ENCODE measurements at regions not wholly inside any gene's neighbourhood (a gene's known extent, or its start where the extent isn't known, plus 50 kb on each side); places are given as distances from the start of the nearest gene placed in this dataset.

- CTCF ChIA-PET = no interaction called here
- no peak overlapping the region for H2AFZ ChIP-seq (ENCODE audit: low read depth, low read length)
- intact Hi-C loops (cut with micrococcal nuclease) (no loop called here), dilution Hi-C loops (cut with MboI; ENCODE audit: extremely low pct_ligation_motif_present, low sequenced_read_pairs) (no loop called here)
- no peaks in the 10 kb centered on the region for H3K9me1 ChIP-seq (replicated peaks; ENCODE audit: control insufficient read depth, extremely low read depth, insufficient read depth, low read length)
- no peak overlapping the region for H3K4me2 ChIP-seq (ENCODE audit: insufficient read depth, low read length)
- DNase-seq (ENCODE audit: low read depth, low spot score) (no peak), FAIRE-seq (no peak)
- H3K9ac ChIP-seq (replicated peaks; ENCODE audit: extremely low read depth, insufficient read depth, low read length) = no peak overlapping the region
- no peaks in the 10 kb centered on the region for H4K20me1 ChIP-seq (replicated peaks; ENCODE audit: control insufficient read depth, extremely low read depth, insufficient read depth, low read length)
- POLR2A ChIA-PET = no interaction called here
- no peaks in the 10 kb centered on the region for H3K27me3 ChIP-seq (ENCODE audit: control insufficient read depth in 2 of 2, insufficient read depth in 2 of 2, low read length in 2 of 2)
- no peaks in the 10 kb centered on the region for H3K4me1 ChIP-seq (ENCODE audit: control insufficient read depth, extremely low read depth, insufficient read depth, low read length)
- no peak overlapping the region for H3K27ac ChIP-seq (ENCODE audit: insufficient read depth, low read depth, low read length)
- H3K4me3 ChIP-seq (replicated peaks in 1 of 3; ENCODE audit: insufficient read depth in 1 of 3, low read depth in 1 of 3, low read length in 3 of 3) = no peak overlapping the region
- no TSS peak for BruUV-seq (replicated peaks)
- no peaks in the 10 kb centered on the region for H3K9me3 ChIP-seq (replicated peaks; ENCODE audit: control insufficient read depth, insufficient read depth, low read length)
- TF ChIP-seq CTCF (IDR thresholded peaks at IDR 0.05; ENCODE audit: extremely low read depth in 1 of 2, insufficient read depth in 1 of 2, low read depth in 1 of 2, low read length in 2 of 2) (no peak), EZH2 (IDR thresholded peaks at IDR 0.05; ENCODE audit: borderline replicate concordance, low read depth, low read length, severe bottlenecking) (no peak), POLR2AphosphoS5 (IDR thresholded peaks at IDR 0.05; ENCODE audit: insufficient read depth, low read depth, low read length) (no peak)
- no peaks in the 10 kb centered on the region for H3K79me2 ChIP-seq (ENCODE audit: control insufficient read depth, insufficient read depth, low read length)
- H3K36me3 ChIP-seq (ENCODE audit: control insufficient read depth in 2 of 2, extremely low read depth in 1 of 2, insufficient read depth in 2 of 2, low read length in 2 of 2) = no peaks in the 10 kb centered on the region
These were observed 98.5 kb upstream of the S1PR3 start for GRCh38 chr9:88892724-88893123.

- BruUV-seq (replicated peaks) = no TSS peak
- Histone ChIP-seq H3K9me3 (replicated peaks; ENCODE audit: control insufficient read depth, insufficient read depth, low read length) (no peaks in the 10 kb centered on the region), H3K4me1 (ENCODE audit: control insufficient read depth, extremely low read depth, insufficient read depth, low read length) (no peaks in the 10 kb centered on the region), H2AFZ (ENCODE audit: low read depth, low read length) (no peak overlapping the region), H3K4me2 (ENCODE audit: insufficient read depth, low read length) (no peak overlapping the region), H3K36me3 (ENCODE audit: control insufficient read depth in 2 of 2, extremely low read depth in 1 of 2, insufficient read depth in 2 of 2, low read length in 2 of 2) (no peaks in the 10 kb centered on the region), H3K9me1 (replicated peaks; ENCODE audit: control insufficient read depth, extremely low read depth, insufficient read depth, low read length) (no peaks in the 10 kb centered on the region), H3K9ac (replicated peaks; ENCODE audit: extremely low read depth, insufficient read depth, low read length) (no peak overlapping the region), H3K27ac (ENCODE audit: insufficient read depth, low read depth, low read length) (no peak overlapping the region), H3K27me3 (ENCODE audit: control insufficient read depth in 2 of 2, insufficient read depth in 2 of 2, low read length in 2 of 2) (peaks cover 0 to 1% of the 10 kb centered on the region in 2 experiments), H3K4me3 (replicated peaks in 1 of 3; ENCODE audit: insufficient read depth in 1 of 3, low read depth in 1 of 3, low read length in 3 of 3) (no peak overlapping the region), H4K20me1 (replicated peaks; ENCODE audit: control insufficient read depth, extremely low read depth, insufficient read depth, low read length) (no peaks in the 10 kb centered on the region), H3K79me2 (ENCODE audit: control insufficient read depth, insufficient read depth, low read length) (no peaks in the 10 kb centered on the region)
- DNase-seq (ENCODE audit: low read depth, low spot score) (no peak), FAIRE-seq (no peak)
- intact Hi-C loops (cut with micrococcal nuclease) = no loop called here
- TF ChIP-seq EZH2 (IDR thresholded peaks at IDR 0.05; ENCODE audit: borderline replicate concordance, low read depth, low read length, severe bottlenecking) (no peak), POLR2AphosphoS5 (IDR thresholded peaks at IDR 0.05; ENCODE audit: insufficient read depth, low read depth, low read length) (no peak), JUN (IDR thresholded peaks at IDR 0.05; ENCODE audit: borderline replicate concordance, insufficient read depth, insufficient read length, low read depth) (no peak), GATA2 (IDR thresholded peaks at IDR 0.05; ENCODE audit: insufficient read depth, insufficient read length, low read depth, low read length) (no peak), FOS (IDR thresholded peaks at IDR 0.05; ENCODE audit: borderline replicate concordance, insufficient read depth, low read length) (no peak), CTCF (IDR thresholded peaks at IDR 0.05; ENCODE audit: extremely low read depth in 1 of 2, insufficient read depth in 1 of 2, low read depth in 1 of 2, low read length in 2 of 2) (no peak), MYC (IDR thresholded peaks at IDR 0.05; ENCODE audit: low read depth, low read length) (no peak), MAX (IDR thresholded peaks at IDR 0.05; ENCODE audit: insufficient read depth, insufficient read length) (no peak), POLR2A (IDR thresholded peaks at IDR 0.05; ENCODE audit: low read depth, low read length) (no peak)
- dilution Hi-C loops (cut with MboI; ENCODE audit: extremely low pct_ligation_motif_present, low sequenced_read_pairs) = no loop called here
- ChIA-PET CTCF (no interaction called here), POLR2A (no interaction called here)
These were observed 94.2 kb upstream of the S1PR3 start for GRCh38 chr9:88897081-88897480.

All from endothelial cell of umbilical vein (primary cell).